GM18907 (cell line): ENCODE measurements at regions not wholly inside any gene's neighbourhood (a gene's known extent, or its start where the extent isn't known, plus 50 kb on each side); places are given as distances from the start of the nearest gene placed in this dataset.
"Not testable (repeated sequence)": the region's sequence is repeated elsewhere in the genome, so short reads cannot be mapped to it uniquely, and the experiment has no call there.

Source experiments
- ATAC-seq: cut with Tn5 transposase; IDR thresholded peaks from one replicate; pipeline ENCODE4 v1.9.1; 2021; ENCODE audit warnings: mild to moderate bottlenecking, moderate library complexity; ENCODE audit not compliant: unreplicated experiment

- no peak for ATAC-seq
These were observed 467.2 kb downstream of the TFAP2B start for GRCh38 chr6:51285876-51286275.

GRCh38 chr6:51289041-51289440, 470.4 kb downstream of the TFAP2B start:
- ATAC-seq, result no peak

GRCh38 chr6:51292659-51293058, 474.0 kb downstream of the TFAP2B start:
- ATAC-seq, result no peak

- no peak for ATAC-seq
These were observed 481.1 kb downstream of the TFAP2B start for GRCh38 chr6:51299621-51300380.

GRCh38 chr6:51300510-51300909, 481.8 kb downstream of the TFAP2B start:
- ATAC-seq, result peak; percentile 70

- ATAC-seq, result peak; percentile 53
These were observed 483.3 kb downstream of the TFAP2B start for GRCh38 chr6:51301962-51302361.

GRCh38 chr6:51302431-51302830, 483.8 kb downstream of the TFAP2B start:
- no peak for ATAC-seq

GRCh38 chr6:51303338-51303737, 484.7 kb downstream of the TFAP2B start:
- no peak for ATAC-seq

- no peak for ATAC-seq
These were observed 496.3 kb downstream of the TFAP2B start for GRCh38 chr6:51314965-51315364.

- no peak for ATAC-seq
These were observed 500.0 kb downstream of the TFAP2B start for GRCh38 chr6:51318674-51319073.

GRCh38 chr6:51321477-51321876, 502.8 kb downstream of the TFAP2B start:
- not testable (repeated sequence) for ATAC-seq

GRCh38 chr6:51322505-51322904, 503.8 kb downstream of the TFAP2B start:
- ATAC-seq, result no peak

- no peak for ATAC-seq
These were observed 504.4 kb downstream of the TFAP2B start for GRCh38 chr6:51323056-51323455.

GRCh38 chr6:51330971-51331370, 512.3 kb downstream of the TFAP2B start:
- no peak for ATAC-seq

- no peak for ATAC-seq
These were observed 516.9 kb downstream of the TFAP2B start for GRCh38 chr6:51335543-51335942.

GRCh38 chr6:51336185-51336584, 517.5 kb downstream of the TFAP2B start:
- ATAC-seq, result no peak

GRCh38 chr6:51337277-51337676, 518.6 kb downstream of the TFAP2B start:
- no peak for ATAC-seq

GRCh38 chr6:51339108-51339507, 520.4 kb downstream of the TFAP2B start:
- no peak for ATAC-seq

- ATAC-seq, result no peak
These were observed 521.1 kb downstream of the TFAP2B start for GRCh38 chr6:51339728-51340127.

- ATAC-seq, result no peak
These were observed 523.7 kb downstream of the TFAP2B start for GRCh38 chr6:51342393-51342792.

GRCh38 chr6:51349857-51350256, 531.2 kb downstream of the TFAP2B start:
- no peak for ATAC-seq

- no peak for ATAC-seq
These were observed 531.7 kb downstream of the TFAP2B start for GRCh38 chr6:51350308-51350904.
